SK-N-SH (cell line): ENCODE measurements at regions not wholly inside any gene's neighbourhood (a gene's known extent, or its start where the extent isn't known, plus 50 kb on each side); places are given as distances from the start of the nearest gene placed in this dataset.

Source experiments
- CTCF ChIA-PET: fragments of 300-600, 350-600 bp; formaldehyde crosslinking; extraction: SDS; loops from one replicate; lab custom pipeline; 2021; lab: Yijun Ruan, JAX
- POLR2A ChIA-PET: fragments of 350-600 bp; sonication (Branson Sonifier 250); formaldehyde crosslinking; extraction: SDS; loops from one replicate; lab custom pipeline; 2020; ENCODE audit warnings: antibody characterized with exemption, inconsistent platforms; lab: Yijun Ruan, JAX
- DNase-seq: peaks from one replicate; pipeline ENCODE4 v3.0.0; 2012
- H2AFZ ChIP-seq: fragments of 200-600 bp; sonication (generic); 2 replicates; pipeline ENCODE4 v1.8.1; 2016; ENCODE audit warnings: antibody characterized with exemption, mild to moderate bottlenecking, low read depth
- H3F3A ChIP-seq: fragments of 200-600 bp; sonication (generic); replicated peaks from 2 replicates; pipeline ENCODE3; 2016; ENCODE audit warnings: antibody characterized with exemption, mild to moderate bottlenecking; ENCODE audit not compliant: insufficient read depth
- H3K27ac ChIP-seq, 2 experiments: fragments of 200-500 bp in 1 of 2; fragments of 200-600 bp in 1 of 2; sonication (Bioruptor generic) in 1 of 2; sonication (generic), shearing (Covaris generic) in 1 of 2; 2 replicates each; pipeline versions ENCODE4 v1.5.1 to v1.6.1; 2014 to 2016; ENCODE audit warnings: low read depth in 2 of 2, inconsistent platforms in 1 of 2, low read length in 1 of 2, mild to moderate bottlenecking in 1 of 2, mixed read lengths in 1 of 2
- H3K27me3 ChIP-seq: fragments of 200-600 bp; sonication (generic), shearing (Covaris generic); 2 replicates; pipeline ENCODE4 v1.6.1; 2016; ENCODE audit warnings: mixed run types; ENCODE audit not compliant: insufficient read depth
- H3K36me3 ChIP-seq, 2 experiments: fragments of 200-500 bp in 1 of 2; fragments of 200-600 bp in 1 of 2; sonication (Bioruptor generic) in 1 of 2; sonication (generic) in 1 of 2; replicated peaks in 1 of 2; 2 replicates each; pipeline versions ENCODE3 to v1.5.1; 2014 to 2016; ENCODE audit warnings: low read length in 1 of 2, mild to moderate bottlenecking in 1 of 2; ENCODE audit not compliant: insufficient read depth in 2 of 2, control insufficient read depth in 1 of 2
- H3K4me1 ChIP-seq, 2 experiments: fragments of 200-500 bp in 1 of 2; fragments of 200-600 bp in 1 of 2; sonication (Bioruptor generic) in 1 of 2; sonication (generic), shearing (Covaris generic) in 1 of 2; 2 replicates each; pipeline versions ENCODE4 v1.5.1 to v1.6.1; 2014 to 2016; ENCODE audit warnings: low read depth in 1 of 2, low read length in 1 of 2, mixed run types in 1 of 2; ENCODE audit not compliant: insufficient read depth in 2 of 2, control insufficient read depth in 1 of 2
- H3K4me2 ChIP-seq: fragments of 200-600 bp; sonication (generic), shearing (Covaris generic); 2 replicates; pipeline ENCODE4 v1.6.1; 2017; ENCODE audit warnings: mixed run types
- H3K4me3 ChIP-seq, 2 experiments: fragments of 200-500 bp in 1 of 2; fragments of 200-600 bp in 1 of 2; sonication (Bioruptor generic) in 1 of 2; sonication (generic), shearing (Covaris generic) in 1 of 2; 2 replicates each; pipeline versions ENCODE4 v1.5.1 to v1.8.1; 2014 to 2016; ENCODE audit warnings: low read depth in 2 of 2, inconsistent platforms in 1 of 2, low read length in 1 of 2, mild to moderate bottlenecking in 1 of 2, mixed read lengths in 1 of 2, moderate library complexity in 1 of 2
- H3K79me2 ChIP-seq: fragments of 200-600 bp; sonication (generic); 2 replicates; pipeline ENCODE4 v1.8.1; 2017; ENCODE audit warnings: mild to moderate bottlenecking; ENCODE audit not compliant: insufficient read depth
- H3K9ac ChIP-seq: fragments of 200-600 bp; sonication (generic); 2 replicates; pipeline ENCODE4 v1.6.1; 2017; ENCODE audit warnings: mixed run types
- H3K9me2 ChIP-seq: fragments of 200-600 bp; sonication (generic); 2 replicates; pipeline ENCODE4 v1.6.1; 2017; ENCODE audit warnings: mixed run types
- H3K9me3 ChIP-seq: fragments of 200-600 bp; sonication (generic); 2 replicates; pipeline ENCODE4 v1.6.1; 2017; ENCODE audit warnings: mixed run types, mild to moderate bottlenecking, moderate library complexity
- H4K20me1 ChIP-seq: fragments of 200-600 bp; sonication (generic); 2 replicates; pipeline ENCODE4 v1.6.1; 2017; ENCODE audit warnings: mild to moderate bottlenecking, mixed run types; ENCODE audit not compliant: insufficient read depth
- EP300 ChIP-seq, 2 experiments: IDR thresholded peaks; 2 replicates each; pipeline versions ENCODE4 v1.4.0 to v1.6.1; 2012; ENCODE audit warnings: borderline replicate concordance in 1 of 2, low read depth in 1 of 2, low read length in 1 of 2
- EZH2phosphoT487 ChIP-seq: fragments of 200-600 bp; sonication (generic); IDR thresholded peaks from 2 replicates; pipeline ENCODE4 v1.6.1; 2017; ENCODE audit warnings: low read depth, mixed run types, mild to moderate bottlenecking, antibody characterized with exemption, moderate library complexity, borderline replicate concordance
- FOXJ3 ChIP-seq: sonication (generic); formaldehyde crosslinking; IDR thresholded peaks from 2 replicates; pipeline ENCODE4 v1.5.1; 2020; ENCODE audit warnings: mild to moderate bottlenecking, missing genetic modification reagents
- GABPA ChIP-seq: IDR thresholded peaks from 2 replicates; pipeline ENCODE4 v1.4.0; 2012; ENCODE audit warnings: low read depth, mild to moderate bottlenecking
- MAX ChIP-seq: IDR thresholded peaks from 2 replicates; pipeline ENCODE4 v1.4.0; 2012; ENCODE audit warnings: low read depth
- MEF2A ChIP-seq: IDR thresholded peaks from 2 replicates; pipeline ENCODE4 v1.4.0; 2012; ENCODE audit warnings: low read depth, borderline replicate concordance
- MXI1 ChIP-seq: IDR thresholded peaks from 2 replicates; pipeline ENCODE4 v1.6.1; 2012; ENCODE audit warnings: mild to moderate bottlenecking, low read depth, low read length, improper control_type of control experiment
- RCOR1 ChIP-seq: fragments of 150-350 bp; IDR thresholded peaks from 2 replicates; pipeline ENCODE4 v1.6.1; 2017; ENCODE audit warnings: antibody characterized with exemption, low read length
- SMC3 ChIP-seq: IDR thresholded peaks from 2 replicates; pipeline ENCODE4 v1.6.1; 2012; ENCODE audit warnings: low read depth, low read length, improper control_type of control experiment
- TCF12 ChIP-seq: IDR thresholded peaks from 2 replicates; pipeline ENCODE4 v1.4.0; 2012
- TEAD4 ChIP-seq: IDR thresholded peaks from 2 replicates; pipeline ENCODE4 v1.4.0; 2012; ENCODE audit warnings: mild to moderate bottlenecking, borderline replicate concordance; ENCODE audit not compliant: insufficient read depth
- USF2 ChIP-seq: fragments of 150-350 bp; IDR thresholded peaks from 2 replicates; pipeline ENCODE4 v1.6.1; 2017; ENCODE audit warnings: antibody characterized with exemption, low read length, low read depth, borderline replicate concordance
- ZBTB33 ChIP-seq: IDR thresholded peaks from 2 replicates; pipeline ENCODE4 v1.4.0; 2012; ENCODE audit warnings: low read depth, borderline replicate concordance
- WGBS: methylation state at CpG from one replicate; pipeline ENCODE4 v1.1.6; 2017; ENCODE audit warnings: low lambda C conversion rate; 5-methylcytosine and 5-hydroxymethylcytosine counted together

- TF ChIP-seq TEAD4 (no peak), MXI1 (no peak), SMC3 (no peak)
- TF ChIP-seq, all 33 proteins: peak for 0
Measured at GRCh38 chr2:239756031-239756789, 268.9 kb downstream of the NDUFA10 start (continued).

GRCh38 chr2:239753401-239753837, 271.7 kb downstream of the NDUFA10 start:
- no peaks in the 10 kb centered on the region; a peak in 1 of 4 replicates for H3K4me1 ChIP-seq
- H2AFZ ChIP-seq = no peak overlapping the region
- ChIA-PET POLR2A (no interaction called here), CTCF (no interaction called here)
- H3K9ac ChIP-seq = no peak overlapping the region
- DNase-seq = no peak
- no peaks in the 10 kb centered on the region for H3K9me2 ChIP-seq
- H3F3A ChIP-seq = no peaks in the 10 kb centered on the region
- no peak overlapping the region for H3K4me2 ChIP-seq
- no peaks in the 10 kb centered on the region for H3K79me2 ChIP-seq
- no peaks in the 10 kb centered on the region for H3K9me3 ChIP-seq
- 40% methylated on average over 12 of the region's 14 CpGs for WGBS
- H3K27ac ChIP-seq = no peak overlapping the region
- no peak overlapping the region for H3K4me3 ChIP-seq
- TF ChIP-seq EZH2phosphoT487 = no peak
- TF ChIP-seq ZBTB33 = no peak
- TF ChIP-seq SMC3 = no peak
- no peak for TF ChIP-seq TCF12
- TF ChIP-seq MAX = no peak
- TF ChIP-seq USF2 = no peak
- no peak for TF ChIP-seq EP300 (IDR thresholded peaks at IDR 0.05; ENCODE audit: borderline replicate concordance in 1 of 2, low read depth in 1 of 2, low read length in 1 of 2)
- TF ChIP-seq MEF2A = no peak
- no peak for TF ChIP-seq GABPA
- no peak for TF ChIP-seq FOXJ3 (CRISPR knock-in tag)
- TF ChIP-seq RCOR1 = no peak
- H4K20me1 ChIP-seq = no peaks in the 10 kb centered on the region
- H3K27me3 ChIP-seq = no peaks in the 10 kb centered on the region
- no peaks in the 10 kb centered on the region for H3K36me3 ChIP-seq
